Stimulated activated CD8-positive, alpha-beta memory T cell treated with anti-CD3 and anti-CD28 coated beads, Interleukin-15, amount 100 ng/mL, for 24 hours (primary cell): ENCODE measurements at regions not wholly inside any gene's neighbourhood (a gene's known extent, or its start where the extent isn't known, plus 50 kb on each side); places are given as distances from the start of the nearest gene placed in this dataset.

Experiments
- DNase-seq: peaks from one replicate; pipeline ENCODE4 v3.0.0-alpha.2; 2020; ENCODE audit warnings: low read depth

GRCh38 chr20:4512891-4513550 is 173.2 kb upstream of the PRNP start:
- DNase-seq: no peak

GRCh38 chr20:4511776-4512175 is 174.5 kb upstream of the PRNP start:
- no peak for DNase-seq

- no peak for DNase-seq
Observed at GRCh38 chr20:4509825-4510522, 176.3 kb upstream of the PRNP start.

GRCh38 chr20:4508773-4509172 is 177.5 kb upstream of the PRNP start:
- no peak for DNase-seq

GRCh38 chr20:4507288-4507719 is 179.0 kb upstream of the PRNP start:
- DNase-seq: no peak

GRCh38 chr20:4504814-4505213 is 181.4 kb upstream of the PRNP start:
- DNase-seq: no peak

GRCh38 chr20:4502756-4503155 is 183.5 kb upstream of the PRNP start:
- DNase-seq: no peak

GRCh38 chr20:4493386-4493785 is 192.9 kb upstream of the PRNP start:
- no peak for DNase-seq

GRCh38 chr20:4491643-4492042 is 194.6 kb upstream of the PRNP start:
- DNase-seq: no peak

- DNase-seq: no peak
Observed at GRCh38 chr20:4490606-4491280, 195.5 kb upstream of the PRNP start.

GRCh38 chr20:4490045-4490444 is 196.2 kb upstream of the PRNP start:
- no peak for DNase-seq

- DNase-seq: no peak
Observed at GRCh38 chr20:4488407-4489339, 197.6 kb upstream of the PRNP start.

GRCh38 chr20:4484379-4484997 is 201.8 kb upstream of the PRNP start:
- no peak for DNase-seq

GRCh38 chr20:4483961-4484360 is 202.3 kb upstream of the PRNP start:
- DNase-seq: no peak

GRCh38 chr20:4483486-4483885 is 202.8 kb upstream of the PRNP start:
- no peak for DNase-seq

- no peak for DNase-seq
Observed at GRCh38 chr20:4480104-4480503, 206.2 kb upstream of the PRNP start.

GRCh38 chr20:4476903-4477500 is 209.3 kb upstream of the PRNP start:
- DNase-seq: no peak

GRCh38 chr20:4472906-4473305 is 213.3 kb upstream of the PRNP start:
- DNase-seq: no peak

- no peak for DNase-seq
Observed at GRCh38 chr20:4471221-4471620, 215.0 kb upstream of the PRNP start.

- DNase-seq: no peak
Observed at GRCh38 chr20:4470375-4470774, 215.9 kb upstream of the PRNP start.

- no peak for DNase-seq
Observed at GRCh38 chr20:4469910-4470309, 216.3 kb upstream of the PRNP start.
